ENCODE measurements at regions not wholly inside any gene's neighbourhood (a gene's known extent, or its start where the extent isn't known, plus 50 kb on each side); places are given as distances from the start of the nearest gene placed in this dataset.

DNA sequence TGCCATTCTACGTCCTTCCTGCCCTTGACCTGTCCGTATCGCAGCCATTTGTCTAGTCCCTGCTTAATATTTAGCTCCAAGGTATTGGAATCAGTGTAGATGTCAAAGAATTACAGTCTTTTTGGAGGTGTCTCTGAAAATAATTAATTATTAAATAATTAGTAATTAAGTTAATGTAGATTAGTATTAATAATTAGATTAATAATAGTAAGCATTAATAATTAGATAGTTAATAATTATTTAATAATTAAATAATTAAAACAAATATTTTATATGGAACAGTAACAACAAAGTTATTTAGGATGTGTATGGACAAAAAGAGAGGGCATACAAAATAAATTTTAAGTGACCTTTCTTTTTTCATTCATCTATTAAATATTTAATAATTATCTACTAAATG, 639.6 kb downstream of the AACS start:
- no peak for DNase-seq (ENCODE audit: low read depth in 4 of 4, low spot score in 3 of 4)

DNA sequence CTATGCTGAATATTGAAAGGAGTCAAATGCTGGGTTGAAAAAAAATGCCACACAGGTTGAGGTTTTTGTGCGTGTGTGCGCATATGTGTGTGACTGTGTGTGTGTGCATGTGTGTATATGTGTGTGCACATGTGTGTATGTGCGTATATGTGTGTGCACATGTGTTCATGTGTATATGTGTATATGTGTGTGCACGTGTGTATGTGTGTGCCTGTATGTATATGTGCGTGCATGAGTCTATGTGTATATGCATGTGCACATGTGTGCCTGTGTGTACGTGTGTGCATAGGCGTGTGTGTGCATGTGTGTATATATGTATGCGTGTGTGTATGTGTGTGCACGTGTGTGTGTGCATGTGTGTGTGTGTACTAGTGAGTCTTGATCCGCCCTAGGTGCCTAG, 655.7 kb downstream of the AACS start:
- no peak for DNase-seq (ENCODE audit: low read depth in 4 of 4, low spot score in 3 of 4)

GRCh38 chr12:125734137-125734536, 668.9 kb downstream of the AACS start:
- DNase-seq (ENCODE audit: low read depth in 4 of 4, low spot score in 3 of 4), result no peak

GRCh38 chr12:125738211-125738610, 673.0 kb downstream of the AACS start:
- no peak for DNase-seq (ENCODE audit: low read depth in 4 of 4, low spot score in 3 of 4)

DNA sequence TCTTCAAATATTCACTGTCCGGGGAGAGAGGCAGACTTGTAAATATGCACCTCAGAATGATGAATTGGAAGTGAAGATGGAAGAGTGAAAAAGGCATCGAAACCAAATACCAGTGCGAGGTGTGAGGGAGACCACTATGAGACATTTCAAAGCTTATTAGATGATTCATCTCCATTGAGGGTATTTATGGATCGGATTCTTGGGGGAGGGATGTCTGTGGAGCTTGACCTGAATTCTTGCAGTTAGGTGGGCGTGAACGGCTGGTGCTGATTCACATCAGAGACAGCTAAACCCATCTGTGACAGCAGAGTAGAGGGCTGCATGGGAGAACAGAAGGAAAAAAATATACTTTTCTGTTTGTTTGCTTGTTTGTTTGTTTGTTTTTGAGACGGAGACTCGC, 677.2 kb downstream of the AACS start:
- DNase-seq (ENCODE audit: low read depth in 4 of 4, low spot score in 3 of 4), result no peak

DNA sequence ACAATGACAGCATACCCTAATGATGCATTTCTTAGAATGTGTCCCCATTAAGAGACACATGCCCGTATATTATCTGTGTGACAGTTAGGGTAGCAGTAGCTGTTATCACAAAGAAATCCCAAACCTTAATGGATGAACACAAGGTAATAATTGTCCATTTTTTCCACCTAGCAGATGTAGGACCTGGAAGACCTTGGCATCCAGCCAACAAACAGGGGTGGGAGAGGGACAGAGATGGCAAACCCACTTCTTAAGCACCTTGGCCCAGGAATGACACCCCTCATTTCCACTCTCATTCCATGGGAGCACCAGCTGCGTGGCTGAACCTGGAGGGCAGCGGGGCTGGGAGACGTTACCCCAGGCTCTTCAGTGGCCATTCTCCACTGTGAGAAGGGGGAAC, 679.0 kb downstream of the AACS start:
- no peak for DNase-seq (ENCODE audit: low read depth in 4 of 4, low spot score in 3 of 4)

GRCh38 chr12:125755512-125755911, 690.3 kb downstream of the AACS start:
- DNase-seq (ENCODE audit: low read depth in 4 of 4, low spot score in 3 of 4), result no peak

DNA sequence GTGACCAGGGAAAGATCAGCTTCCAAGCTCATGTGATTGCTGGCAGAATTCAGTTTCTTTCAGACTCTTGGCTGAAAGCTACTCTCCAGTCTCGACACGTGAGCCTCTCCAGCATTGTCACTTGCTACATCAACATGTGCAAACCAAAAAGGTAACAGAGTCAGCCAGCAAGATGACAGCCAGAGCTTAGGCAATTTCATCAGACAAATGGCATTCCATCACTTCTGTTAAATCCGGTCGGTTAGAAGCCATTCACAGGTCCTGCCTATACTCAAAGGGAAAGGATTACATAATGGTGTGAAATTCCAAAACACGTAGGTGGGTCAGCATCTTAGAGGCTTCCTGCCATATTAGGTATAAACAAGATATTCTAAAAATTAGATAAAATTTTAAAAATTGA, 700.9 kb downstream of the AACS start:
- no peak for DNase-seq (ENCODE audit: low read depth in 4 of 4, low spot score in 3 of 4)

DNA sequence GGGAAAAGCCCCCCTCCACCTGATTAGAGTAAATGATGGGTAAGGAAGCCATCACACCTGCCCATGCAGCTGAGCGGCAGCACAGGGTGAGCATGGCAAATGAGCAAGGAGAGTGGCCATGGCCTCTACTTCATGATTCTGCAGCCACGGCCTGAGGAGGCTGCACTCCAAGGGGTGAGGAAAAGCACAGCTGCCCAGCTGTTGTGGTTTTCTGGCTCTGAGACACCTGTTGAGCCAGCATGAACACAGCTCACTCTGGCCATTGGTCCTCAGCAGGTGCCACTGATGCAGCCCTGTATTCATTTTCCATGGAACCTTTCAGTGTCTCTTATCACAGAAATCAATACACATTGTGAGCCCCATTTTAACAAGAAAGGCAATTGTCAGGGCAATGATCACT, 707.2 kb downstream of the AACS start:
- DNase-seq (ENCODE audit: low read depth in 4 of 4, low spot score in 3 of 4), result no peak

DNA sequence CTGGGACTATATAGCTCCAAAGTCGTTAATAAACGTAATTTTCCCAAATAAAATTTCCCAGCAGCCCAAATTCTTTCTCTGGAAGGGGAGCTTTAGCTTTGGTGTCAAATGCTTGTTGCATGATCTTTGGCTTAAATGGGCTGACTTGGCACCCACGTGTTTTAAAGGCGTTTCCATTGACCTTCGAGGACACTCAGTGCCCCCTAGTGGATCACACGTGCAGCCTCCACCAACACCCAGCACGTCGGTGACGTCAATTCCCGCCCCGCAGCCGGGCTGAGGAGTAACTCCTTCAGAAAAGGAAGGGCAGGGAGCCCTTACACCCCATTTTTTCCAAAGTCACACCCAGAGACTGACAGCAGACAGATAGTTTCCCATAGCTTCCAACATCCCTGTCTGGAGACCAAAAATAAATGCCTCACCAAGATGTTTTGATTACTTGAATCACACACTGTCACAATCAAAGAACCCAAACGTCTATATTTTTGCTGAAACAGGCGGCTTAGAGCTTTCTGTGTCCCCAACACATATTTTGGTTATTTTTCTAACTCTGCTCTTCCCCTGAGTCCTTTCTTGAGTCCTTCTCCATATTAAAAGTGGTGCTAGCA, 707.9 kb downstream of the AACS start:
- DNase-seq (ENCODE audit: low read depth in 4 of 4, low spot score in 3 of 4), result no peak

- no peak for DNase-seq (ENCODE audit: low read depth in 4 of 4, low spot score in 3 of 4)
These were observed 710.3 kb downstream of the AACS start for GRCh38 chr12:125775507-125775906.

- no peak for DNase-seq (ENCODE audit: low read depth in 4 of 4, low spot score in 3 of 4)
These were observed 711.0 kb downstream of the AACS start for GRCh38 chr12:125776212-125776611.

- DNase-seq (ENCODE audit: low read depth in 4 of 4, low spot score in 3 of 4), result no peak
These were observed 720.9 kb downstream of the AACS start for GRCh38 chr12:125786143-125786542.

- no peak for DNase-seq (ENCODE audit: low read depth in 4 of 4, low spot score in 3 of 4)
These were observed 729.2 kb downstream of the AACS start for GRCh38 chr12:125794401-125794800.

DNA sequence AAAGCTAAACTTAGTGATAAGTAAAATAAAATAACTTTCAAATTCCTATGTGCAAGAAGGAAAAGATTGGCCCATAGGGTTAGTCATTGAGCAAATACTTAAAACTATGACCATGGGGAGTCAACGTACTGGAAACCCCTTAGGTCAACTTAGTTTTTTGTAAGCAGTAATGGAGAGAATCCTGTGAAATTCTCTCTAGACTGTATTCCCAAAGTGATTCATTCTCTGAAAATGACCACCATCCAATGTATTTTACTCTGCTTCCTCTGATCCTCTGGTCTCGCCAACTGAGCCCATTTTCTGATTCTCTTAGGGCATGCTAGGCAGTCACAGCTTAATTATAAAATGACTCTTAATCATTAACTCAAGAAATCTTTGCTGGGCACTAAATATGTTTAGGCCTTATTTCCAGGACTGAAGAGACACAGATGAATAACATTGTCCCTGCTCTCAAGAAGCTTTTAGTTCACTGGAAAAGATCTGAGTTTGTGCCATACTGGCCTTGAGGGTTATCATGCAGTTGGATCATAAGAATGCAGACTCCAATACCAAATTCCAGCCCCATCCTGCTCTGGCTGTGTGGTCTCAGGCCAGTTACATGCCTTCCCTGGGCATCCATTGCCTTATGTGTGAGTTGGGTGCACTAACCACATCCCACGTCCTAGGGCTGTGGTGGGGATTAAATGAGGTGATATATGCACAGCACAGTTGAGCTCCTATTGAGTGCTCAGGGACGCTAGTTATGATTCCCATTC, 732.4 kb downstream of the AACS start:
- DNase-seq (ENCODE audit: low read depth in 4 of 4, low spot score in 3 of 4), result no peak

DNA sequence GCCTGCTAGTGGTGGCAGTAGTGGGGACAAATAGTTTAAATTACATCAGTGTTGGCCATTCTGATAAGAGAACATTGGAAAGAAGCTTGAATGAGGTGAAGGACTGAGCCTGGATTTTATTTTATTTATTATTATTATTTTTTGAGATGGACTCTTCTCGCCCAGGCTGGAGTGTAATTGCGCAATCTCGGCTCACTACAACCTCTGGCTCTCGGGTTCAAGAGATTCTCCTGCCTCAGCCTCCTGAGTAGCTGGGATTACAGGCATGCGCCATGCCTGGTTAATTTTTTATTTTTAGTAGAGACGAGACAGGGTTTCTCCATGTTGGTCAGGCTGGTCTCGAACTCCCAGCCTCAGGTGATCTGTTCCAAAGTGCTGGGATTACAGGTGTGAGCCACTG, 739.4 kb downstream of the AACS start:
- no peak for DNase-seq (ENCODE audit: low read depth in 4 of 4, low spot score in 3 of 4)

DNA sequence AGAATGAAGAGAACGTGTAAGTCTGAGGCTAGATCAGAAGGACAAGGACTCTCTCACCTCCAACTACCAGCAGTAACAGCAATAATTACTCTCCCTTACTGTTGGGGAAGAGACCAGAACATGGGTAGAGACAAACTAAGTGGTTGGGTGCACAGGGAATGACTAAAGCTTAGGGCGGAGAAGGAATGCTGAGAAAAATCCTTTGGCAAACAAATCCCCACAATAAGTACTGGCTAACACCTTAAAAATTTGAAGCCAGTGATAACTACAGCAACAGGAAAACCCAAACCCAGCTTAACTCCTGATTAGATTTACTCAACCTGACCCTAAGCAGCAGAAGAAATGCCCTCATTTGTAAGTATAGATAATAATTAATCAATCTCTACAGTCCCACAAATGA, 759.0 kb downstream of the AACS start:
- no peak for DNase-seq (ENCODE audit: low read depth in 4 of 4, low spot score in 3 of 4)

- DNase-seq (ENCODE audit: low read depth in 4 of 4, low spot score in 3 of 4), result no peak
These were observed 770.6 kb downstream of the AACS start for GRCh38 chr12:125835852-125836251.

DNA sequence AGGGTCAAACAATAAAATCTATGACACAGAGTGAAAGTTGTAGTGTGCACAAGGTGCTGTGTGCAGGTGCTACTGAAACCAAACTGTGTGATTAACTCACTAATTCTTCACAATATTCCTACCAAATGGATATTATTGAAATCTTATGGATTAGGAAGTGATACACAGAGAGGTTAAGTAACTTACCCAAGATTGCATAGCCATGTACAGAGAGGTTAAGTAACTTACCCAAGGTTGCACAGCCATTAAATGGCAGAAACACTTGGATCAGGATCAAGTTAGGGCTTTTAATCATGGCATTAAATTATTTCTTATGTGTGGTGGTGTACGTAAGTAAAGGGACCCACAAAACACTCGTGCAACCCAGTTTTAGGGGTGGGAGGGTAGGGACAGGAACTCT, 771.4 kb downstream of the AACS start:
- no peak for DNase-seq (ENCODE audit: low read depth in 4 of 4, low spot score in 3 of 4)

GRCh38 chr12:125841332-125841731, 776.1 kb downstream of the AACS start:
- no peak for DNase-seq (ENCODE audit: low read depth in 4 of 4, low spot score in 3 of 4)

DNA sequence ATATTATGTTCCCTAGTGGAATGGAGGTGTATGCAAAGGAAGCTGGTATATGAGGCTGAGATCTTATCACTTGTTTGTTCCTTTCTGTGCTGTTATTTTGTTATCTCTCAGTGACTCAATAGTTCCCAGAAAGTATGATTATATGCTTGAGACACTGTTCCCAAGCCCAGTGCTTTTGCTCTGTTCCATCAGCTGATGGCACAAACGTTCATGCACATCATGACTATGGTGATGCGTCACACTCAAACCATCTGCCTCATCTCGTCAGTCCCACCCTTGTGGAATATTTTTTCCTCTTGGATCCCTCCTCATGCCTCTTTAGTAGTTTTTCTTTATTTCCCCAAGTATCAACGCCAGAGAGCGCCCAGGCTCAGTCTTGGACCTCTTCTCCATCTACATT, 786.9 kb downstream of the AACS start:
- DNase-seq (ENCODE audit: low read depth in 4 of 4, low spot score in 3 of 4), result no peak

DNA sequence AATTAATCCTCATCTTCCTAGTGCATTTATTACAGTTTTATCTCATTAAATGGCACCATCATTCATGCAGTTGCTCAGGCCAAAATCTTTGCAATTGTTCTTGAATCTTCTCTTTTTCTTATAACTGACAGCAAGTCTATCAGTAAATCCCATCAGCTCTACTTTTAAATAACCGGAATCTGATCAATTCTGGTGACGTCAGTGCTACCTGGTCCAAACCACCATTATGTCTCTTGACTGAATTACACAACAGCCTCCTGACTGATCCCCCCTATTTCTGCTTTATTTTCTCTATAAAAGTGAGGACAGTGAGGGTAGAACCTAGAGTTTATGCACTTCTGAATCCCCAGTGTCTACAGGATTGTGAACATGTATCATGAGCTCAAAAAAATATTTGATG, 787.4 kb downstream of the AACS start:
- DNase-seq (ENCODE audit: low read depth in 4 of 4, low spot score in 3 of 4), result no peak

GRCh38 chr12:125853670-125854069, 788.4 kb downstream of the AACS start:
- DNase-seq (ENCODE audit: low read depth in 4 of 4, low spot score in 3 of 4), result no peak

Data from right renal pelvis (tissue), 4 donors.